ENCODE measurements at regions not wholly inside any gene's neighbourhood (a gene's known extent, or its start where the extent isn't known, plus 50 kb on each side); places are given as distances from the start of the nearest gene placed in this dataset.
"Not testable (repeated sequence)": the region's sequence is repeated elsewhere in the genome, so short reads cannot be mapped to it uniquely, and the experiment has no call there.

DNA sequence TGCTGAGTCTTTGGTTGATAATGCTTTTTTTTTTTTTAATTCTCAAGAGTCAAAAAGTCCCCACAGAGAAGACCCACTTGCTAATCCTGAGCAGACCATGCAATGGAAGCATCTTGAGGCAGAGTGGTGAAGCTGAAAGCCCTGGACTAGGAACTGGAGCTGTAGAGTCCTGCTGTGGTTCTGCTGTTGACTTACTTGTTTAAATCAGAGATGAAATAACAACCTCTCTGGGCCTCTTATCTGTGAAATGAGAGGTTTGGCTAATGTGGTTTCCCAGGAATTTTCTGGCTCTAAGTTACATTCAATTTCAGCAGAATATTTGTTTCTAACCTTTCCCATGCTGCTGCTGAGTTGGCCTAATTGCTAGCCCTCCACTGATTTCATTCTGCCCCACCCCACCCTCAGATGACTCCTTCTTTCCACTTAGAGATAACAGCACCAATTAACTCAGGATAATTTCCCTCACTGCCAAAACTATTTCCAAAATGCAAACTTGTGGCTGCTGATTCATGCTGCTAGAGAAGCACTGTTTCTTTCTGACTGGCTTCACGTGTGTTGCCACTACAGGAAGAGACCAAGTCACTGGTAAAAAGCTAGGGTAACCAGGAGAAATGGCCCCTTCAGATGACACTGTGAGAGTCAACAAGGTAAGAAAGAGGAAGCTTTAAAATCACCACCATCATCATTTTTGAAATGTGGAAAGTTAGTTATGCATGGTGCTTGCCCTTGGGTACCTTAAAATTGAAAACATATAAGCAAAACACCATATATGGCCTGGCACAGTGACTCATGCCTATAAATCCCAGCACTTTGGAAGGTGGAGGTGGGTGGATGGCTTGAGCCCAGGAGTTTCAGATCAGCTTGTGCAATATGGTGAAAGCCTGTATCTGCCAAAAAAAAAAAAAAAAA, 326.4 kb downstream of the DCHS2 start:
- Mint-ChIP-seq H3K27ac (no peak overlapping the region), H3K4me3 (no peak overlapping the region), H3K9me3 (no peaks in the 10 kb centered on the region), H3K4me1 (peaks cover 2% of the 10 kb centered on the region), H3K27me3 (peaks cover 5% of the 10 kb centered on the region), H3K36me3 (ENCODE audit: low read depth) (no peaks in the 10 kb centered on the region)
- intact Hi-C loops (cut with micrococcal nuclease), result no loop called here
- DNase-seq, result no peak

DNA sequence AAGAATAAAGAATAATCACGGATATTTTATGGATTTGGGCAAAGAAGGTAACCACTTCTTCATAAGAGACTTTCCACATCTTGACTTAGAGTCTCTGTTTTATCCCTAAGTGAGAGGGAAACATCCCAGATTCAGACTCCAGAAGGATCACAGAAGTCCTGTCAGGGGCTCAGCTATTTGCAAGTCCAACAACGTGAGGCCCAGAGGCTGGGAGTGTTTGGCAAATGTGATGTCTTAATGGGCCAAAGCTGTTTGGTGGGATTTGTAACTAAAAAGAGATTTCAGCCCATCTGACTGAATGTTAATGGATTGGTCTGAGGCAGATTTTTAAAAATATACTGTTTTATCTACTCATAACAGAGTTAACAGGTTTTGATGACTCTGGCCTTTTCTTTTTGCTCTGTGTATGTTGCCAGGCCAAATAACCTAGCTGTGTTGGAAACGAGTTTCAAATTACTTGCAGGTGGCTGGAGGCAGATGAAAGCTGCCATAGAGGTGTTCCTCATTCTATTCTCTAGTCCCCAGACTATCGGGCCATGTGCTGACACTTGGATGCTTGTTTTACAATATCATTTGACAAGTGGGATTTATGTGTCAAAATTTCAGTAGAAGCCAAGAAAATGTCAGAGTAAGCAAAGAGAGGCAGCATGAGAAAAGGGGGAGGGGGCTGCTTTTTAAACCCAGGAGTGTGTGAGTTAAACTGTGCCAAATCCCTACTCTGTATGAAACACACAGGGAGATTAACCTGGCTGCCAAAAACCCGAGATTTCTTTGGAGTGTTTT, 330.9 kb downstream of the DCHS2 start:
- no peak overlapping the region for H3K27ac Mint-ChIP-seq
- no peak overlapping the region for H3K4me3 Mint-ChIP-seq
- peaks cover 5% of the 10 kb centered on the region for H3K27me3 Mint-ChIP-seq
- intact Hi-C loops (cut with micrococcal nuclease), result no loop called here
- DNase-seq, result no peak
- no peaks in the 10 kb centered on the region for H3K9me3 Mint-ChIP-seq
- H3K4me1 Mint-ChIP-seq, result peaks cover 2% of the 10 kb centered on the region
- no peaks in the 10 kb centered on the region for H3K36me3 Mint-ChIP-seq (ENCODE audit: low read depth)

DNA sequence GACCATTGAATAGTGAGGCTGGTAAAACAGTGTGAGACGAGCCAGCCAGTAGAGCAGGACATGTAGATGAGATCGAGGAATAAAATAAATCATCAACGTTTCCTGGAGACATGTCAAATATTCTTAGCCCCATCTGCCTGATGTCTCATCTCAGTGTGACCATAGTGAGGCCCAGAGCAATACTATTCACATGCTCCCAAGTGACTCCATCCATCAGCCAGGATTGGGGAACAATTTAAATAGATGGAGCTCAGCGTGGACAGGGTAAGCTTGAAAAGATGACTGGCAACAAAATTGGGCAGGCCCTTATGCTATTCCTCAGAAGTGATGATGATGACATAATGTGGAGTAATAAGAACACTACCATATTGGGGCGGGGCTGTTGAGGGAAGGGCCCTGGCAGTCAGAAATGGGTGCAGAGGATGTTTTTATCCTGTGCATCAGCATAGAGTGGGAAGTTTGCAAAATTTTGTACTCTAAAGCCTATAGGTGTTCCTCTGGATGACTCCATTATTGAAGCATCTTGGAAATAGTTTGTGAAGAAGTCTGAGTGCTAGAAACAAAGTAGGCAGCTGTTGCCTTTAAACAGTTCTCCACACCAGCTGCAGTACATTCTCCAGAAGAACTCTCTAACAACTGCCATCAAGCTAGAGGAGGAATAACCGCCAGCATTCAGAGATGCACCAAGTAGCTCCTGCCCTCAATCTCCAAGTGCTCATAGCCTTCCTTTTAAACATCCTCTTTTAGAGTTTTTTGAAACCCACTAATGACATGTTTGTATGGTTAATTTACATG, 333.0 kb downstream of the DCHS2 start:
- no peaks in the 10 kb centered on the region for H3K4me1 Mint-ChIP-seq
- intact Hi-C loops (cut with micrococcal nuclease), result no loop called here
- no peak for DNase-seq
- no peaks in the 10 kb centered on the region for H3K36me3 Mint-ChIP-seq (ENCODE audit: low read depth)
- no peak overlapping the region for H3K27ac Mint-ChIP-seq
- H3K4me3 Mint-ChIP-seq, result no peak overlapping the region
- peaks cover 7% of the 10 kb centered on the region for H3K27me3 Mint-ChIP-seq
- H3K9me3 Mint-ChIP-seq, result no peaks in the 10 kb centered on the region

- intact Hi-C loops (cut with micrococcal nuclease), result no loop called here
- DNase-seq, result no peak
- no peak overlapping the region for H3K27ac Mint-ChIP-seq
- H3K9me3 Mint-ChIP-seq, result no peaks in the 10 kb centered on the region
- no peaks in the 10 kb centered on the region for H3K4me1 Mint-ChIP-seq
- no peak overlapping the region for H3K4me3 Mint-ChIP-seq
- no peaks in the 10 kb centered on the region for H3K36me3 Mint-ChIP-seq (ENCODE audit: low read depth)
- H3K27me3 Mint-ChIP-seq, result peaks cover 2% of the 10 kb centered on the region
These were observed 339.1 kb downstream of the DCHS2 start for GRCh38 chr4:154152546-154152945.

GRCh38 chr4:154149236-154149635, 342.4 kb downstream of the DCHS2 start:
- H3K4me1 Mint-ChIP-seq; H3K4me3 Mint-ChIP-seq; DNase-seq; H3K9me3 Mint-ChIP-seq; H3K36me3 Mint-ChIP-seq (ENCODE audit: low read depth); H3K27ac Mint-ChIP-seq; intact Hi-C loops (cut with micrococcal nuclease); H3K27me3 Mint-ChIP-seq: not testable (repeated sequence)

DNA sequence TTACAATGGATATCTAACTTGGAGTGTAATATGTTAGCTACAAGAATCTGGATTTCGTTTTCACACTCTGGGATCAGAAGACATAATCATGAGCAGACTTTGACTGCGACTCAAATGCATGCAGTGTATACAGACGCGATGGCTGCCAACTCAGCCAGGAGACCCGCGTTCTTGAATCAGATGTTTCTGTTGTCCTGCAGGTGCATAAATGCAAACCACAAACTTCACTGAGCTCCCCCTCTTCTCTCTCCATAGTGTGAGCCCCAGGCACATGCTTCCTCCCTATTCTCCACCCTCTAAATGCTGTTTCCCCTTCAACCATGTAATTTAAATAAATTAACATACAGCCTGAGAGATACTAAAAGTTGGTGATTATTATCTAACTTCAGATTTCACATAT, 347.9 kb downstream of the DCHS2 start:
- intact Hi-C loops (cut with micrococcal nuclease), result no loop called here
- Mint-ChIP-seq H3K4me1 (no peaks in the 10 kb centered on the region), H3K9me3 (no peaks in the 10 kb centered on the region), H3K27me3 (no peaks in the 10 kb centered on the region), H3K4me3 (no peak overlapping the region), H3K27ac (no peak overlapping the region), H3K36me3 (ENCODE audit: low read depth) (no peaks in the 10 kb centered on the region)
- DNase-seq, result no peak

DNA sequence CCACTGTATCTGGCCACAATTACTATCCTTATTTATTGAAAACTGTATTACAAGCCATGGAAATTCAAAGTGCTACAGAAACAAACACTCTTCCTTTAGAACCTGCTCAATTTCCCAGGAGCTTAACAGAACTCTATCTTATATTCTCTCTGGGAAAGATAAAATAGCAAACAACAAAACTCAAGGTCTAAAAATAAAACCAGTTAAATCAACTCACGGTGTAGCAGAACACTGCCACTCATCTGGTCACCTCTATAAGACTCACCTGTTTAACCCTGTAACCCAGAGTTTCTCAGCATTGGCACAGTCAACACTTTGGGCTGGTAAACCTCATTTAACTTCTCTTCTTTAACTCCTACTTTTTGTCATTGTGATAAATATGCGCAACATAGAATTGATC, 348.9 kb downstream of the DCHS2 start:
- H3K4me3 Mint-ChIP-seq, result no peak overlapping the region
- no peaks in the 10 kb centered on the region for H3K4me1 Mint-ChIP-seq
- H3K27ac Mint-ChIP-seq, result no peak overlapping the region
- no peak for DNase-seq
- H3K9me3 Mint-ChIP-seq, result no peaks in the 10 kb centered on the region
- H3K27me3 Mint-ChIP-seq, result no peaks in the 10 kb centered on the region
- H3K36me3 Mint-ChIP-seq (ENCODE audit: low read depth), result no peaks in the 10 kb centered on the region
- intact Hi-C loops (cut with micrococcal nuclease), result no loop called here

DNA sequence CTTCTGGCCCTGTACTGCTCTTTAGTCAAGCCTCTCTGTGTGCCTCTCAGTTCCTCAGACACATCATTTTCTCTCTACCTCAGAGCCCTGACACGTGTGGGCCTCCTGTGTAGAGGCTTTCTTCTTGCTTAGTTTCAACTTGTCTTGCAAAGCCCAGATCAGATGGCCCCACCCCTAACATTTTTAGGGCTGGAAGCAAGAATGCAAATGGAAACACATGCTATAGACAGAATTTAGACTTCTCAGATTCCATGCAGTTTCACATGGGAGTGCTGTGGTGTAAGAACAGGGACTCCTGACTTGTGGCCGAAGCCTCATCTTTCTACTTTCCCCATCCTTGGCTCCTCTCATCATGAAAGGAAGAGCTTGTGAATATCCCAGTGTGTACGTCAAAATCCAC, 350.7 kb downstream of the DCHS2 start:
- H3K27me3 Mint-ChIP-seq, result no peaks in the 10 kb centered on the region

DNA sequence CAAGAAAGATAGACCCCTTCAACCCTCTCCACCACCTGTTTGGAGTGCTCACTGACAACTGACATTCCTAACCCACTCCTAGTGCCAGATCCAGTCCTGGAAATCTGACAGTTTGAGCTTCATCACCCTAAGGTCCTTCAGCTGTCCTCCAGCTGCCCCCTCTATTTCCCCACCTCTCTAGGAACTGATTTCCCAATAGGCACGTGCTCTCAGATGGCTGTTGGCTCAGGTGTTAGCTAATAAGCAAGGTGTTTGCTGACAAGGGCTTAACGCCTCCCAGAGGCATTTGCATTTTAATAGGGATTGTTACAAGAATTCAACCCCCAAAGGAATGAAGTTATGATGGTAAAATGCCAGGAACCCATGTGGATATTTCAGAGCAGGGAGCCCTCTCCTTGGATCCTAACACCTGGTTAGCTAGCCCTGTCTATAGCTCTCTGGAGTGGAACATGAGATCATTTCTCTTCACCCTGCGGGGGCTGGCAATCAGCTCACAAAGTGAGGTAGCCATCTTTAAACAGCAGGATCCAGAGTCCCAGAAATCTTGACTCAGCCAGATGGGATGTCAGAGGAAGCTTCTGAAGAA, 348.5 kb upstream of the SFRP2 start:
- no peak overlapping the region for H3K4me3 Mint-ChIP-seq
- H3K9me3 Mint-ChIP-seq, result no peaks in the 10 kb centered on the region
- no peaks in the 10 kb centered on the region for H3K36me3 Mint-ChIP-seq (ENCODE audit: low read depth)
- H3K4me1 Mint-ChIP-seq, result no peaks in the 10 kb centered on the region
- intact Hi-C loops (cut with micrococcal nuclease), result no loop called here
- H3K27me3 Mint-ChIP-seq, result no peaks in the 10 kb centered on the region
- no peak overlapping the region for H3K27ac Mint-ChIP-seq
- no peak for DNase-seq

More for the DNA sequence above, 350.7 kb downstream of the DCHS2 start:
- intact Hi-C loops (cut with micrococcal nuclease), result no loop called here
- no peak for DNase-seq
- no peak overlapping the region for H3K27ac Mint-ChIP-seq
- H3K9me3 Mint-ChIP-seq, result no peaks in the 10 kb centered on the region
- no peak overlapping the region for H3K4me3 Mint-ChIP-seq
- no peaks in the 10 kb centered on the region for H3K4me1 Mint-ChIP-seq
- no peaks in the 10 kb centered on the region for H3K36me3 Mint-ChIP-seq (ENCODE audit: low read depth)

DNA sequence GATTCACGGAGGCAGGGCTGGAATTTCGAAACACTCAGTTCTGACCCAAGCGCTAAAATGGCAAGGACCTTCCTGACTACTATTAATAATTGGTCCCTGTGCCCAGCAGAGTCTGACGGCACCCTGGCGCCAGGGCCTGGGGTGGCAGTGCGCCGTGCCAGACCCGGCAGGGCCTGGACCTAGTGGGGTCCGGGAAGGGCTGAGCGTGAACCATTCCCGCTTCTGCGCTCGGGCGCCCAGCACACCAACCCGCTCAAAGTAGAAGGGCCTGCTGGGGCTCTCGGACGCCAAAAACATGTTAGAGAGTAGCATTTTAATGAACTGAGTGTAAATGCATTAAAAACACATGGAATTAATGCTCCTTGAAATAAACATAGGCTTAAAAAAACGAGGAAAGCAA, 346.7 kb upstream of the SFRP2 start:
- no peaks in the 10 kb centered on the region for H3K36me3 Mint-ChIP-seq (ENCODE audit: low read depth)
- no peaks in the 10 kb centered on the region for H3K9me3 Mint-ChIP-seq
- H3K4me3 Mint-ChIP-seq, result no peak overlapping the region
- H3K4me1 Mint-ChIP-seq, result no peaks in the 10 kb centered on the region
- no peak overlapping the region for H3K27ac Mint-ChIP-seq
- no peaks in the 10 kb centered on the region for H3K27me3 Mint-ChIP-seq
- DNase-seq, result no peak
- intact Hi-C loops (cut with micrococcal nuclease), result no loop called here

- Mint-ChIP-seq H3K4me3 (no peak overlapping the region), H3K27ac (no peak overlapping the region), H3K9me3 (no peaks in the 10 kb centered on the region), H3K36me3 (ENCODE audit: low read depth) (no peaks in the 10 kb centered on the region), H3K4me1 (no peaks in the 10 kb centered on the region), H3K27me3 (no peaks in the 10 kb centered on the region)
- intact Hi-C loops (cut with micrococcal nuclease), result no loop called here
- DNase-seq, result no peak
These were observed 343.5 kb upstream of the SFRP2 start for GRCh38 chr4:154132406-154132805.

- no peak overlapping the region for H3K27ac Mint-ChIP-seq
- H3K4me1 Mint-ChIP-seq, result no peaks in the 10 kb centered on the region
- H3K36me3 Mint-ChIP-seq (ENCODE audit: low read depth), result no peaks in the 10 kb centered on the region
- no peaks in the 10 kb centered on the region for H3K27me3 Mint-ChIP-seq
- intact Hi-C loops (cut with micrococcal nuclease), result no loop called here
- no peak overlapping the region for H3K4me3 Mint-ChIP-seq
- H3K9me3 Mint-ChIP-seq, result no peaks in the 10 kb centered on the region
- no peak for DNase-seq
These were observed 337.4 kb upstream of the SFRP2 start for GRCh38 chr4:154126276-154126675.

DNA sequence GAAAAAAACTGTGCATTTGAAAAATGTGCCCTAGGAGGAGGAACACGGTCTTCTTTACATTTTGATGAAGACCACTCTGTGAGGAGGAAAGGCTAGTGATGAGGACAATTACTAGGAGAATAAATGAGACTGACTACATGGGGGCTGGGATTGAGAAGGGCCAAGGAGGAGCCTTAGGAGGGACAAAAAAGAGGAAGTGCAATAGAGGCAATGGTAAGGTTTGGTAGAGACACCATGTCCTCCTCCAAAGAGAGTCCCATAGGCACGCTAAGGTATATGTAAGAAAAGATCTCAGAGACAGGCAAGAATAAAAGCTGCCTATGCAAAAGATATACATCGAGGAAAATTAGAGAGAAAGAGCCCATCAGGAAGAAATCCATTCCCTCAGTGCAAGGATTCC, 336.5 kb upstream of the SFRP2 start:
- intact Hi-C loops (cut with micrococcal nuclease), result no loop called here
- H3K27me3 Mint-ChIP-seq, result no peaks in the 10 kb centered on the region
- no peaks in the 10 kb centered on the region for H3K4me1 Mint-ChIP-seq
- H3K27ac Mint-ChIP-seq, result no peak overlapping the region
- no peak overlapping the region for H3K4me3 Mint-ChIP-seq
- H3K36me3 Mint-ChIP-seq (ENCODE audit: low read depth), result no peaks in the 10 kb centered on the region
- DNase-seq, result no peak
- no peaks in the 10 kb centered on the region for H3K9me3 Mint-ChIP-seq
